ENCODE measurements at regions not wholly inside any gene's neighbourhood (a gene's known extent, or its start where the extent isn't known, plus 50 kb on each side); places are given as distances from the start of the nearest gene placed in this dataset.

- ChIA-PET POLR2A (ENCODE audit: low non-redundant PET) (no interaction called here), CTCF (interaction anchor here (0.5 kb wide), 1 partner anchor 14 kb away, joined by 8 read pairs; no protein-coding TSS in a partner anchor)
Measured at GRCh38 chr10:94235461-94235860, 127.3 kb downstream of the NOC3L start.

GRCh38 chr10:94238006-94238617 lies 124.6 kb downstream of the NOC3L start:
- ChIA-PET POLR2A (ENCODE audit: low non-redundant PET) (no interaction called here), CTCF (no interaction called here)
- no peak for DNase-seq (ENCODE audit: low spot score)
- TF ChIP-seq CTCF (conservative IDR thresholded peaks at IDR 0.05; ENCODE audit: low read depth), result no peak
- H3K27ac ChIP-seq, result no peak overlapping the region

More at GRCh38 chr10:94235461-94235860, 127.3 kb downstream of the NOC3L start:
- no peak overlapping the region for H3K27ac ChIP-seq
- DNase-seq (ENCODE audit: low spot score), result no peak
- TF ChIP-seq CTCF (conservative IDR thresholded peaks at IDR 0.05; ENCODE audit: low read depth), result no peak

GRCh38 chr10:94239696-94240095 lies 123.0 kb downstream of the NOC3L start:
- no peak for TF ChIP-seq CTCF (conservative IDR thresholded peaks at IDR 0.05; ENCODE audit: low read depth)
- ChIA-PET CTCF (interaction anchor here (0.6 kb wide), 1 partner anchor 1200 kb away, joined by 3 read pairs; no protein-coding TSS in a partner anchor), POLR2A (ENCODE audit: low non-redundant PET) (no interaction called here)

GRCh38 chr10:94240491-94240890 lies 122.2 kb downstream of the NOC3L start:
- POLR2A ChIA-PET (ENCODE audit: low non-redundant PET), result no interaction called here
- no peak for TF ChIP-seq CTCF (conservative IDR thresholded peaks at IDR 0.05; ENCODE audit: low read depth)
- H3K27ac ChIP-seq, result no peak overlapping the region
- CTCF ChIA-PET, result no interaction called here
- no peak for DNase-seq (ENCODE audit: low spot score)

More at GRCh38 chr10:94239696-94240095, 123.0 kb downstream of the NOC3L start:
- H3K27ac ChIP-seq, result no peak overlapping the region
- no peak for DNase-seq (ENCODE audit: low spot score)

DNA sequence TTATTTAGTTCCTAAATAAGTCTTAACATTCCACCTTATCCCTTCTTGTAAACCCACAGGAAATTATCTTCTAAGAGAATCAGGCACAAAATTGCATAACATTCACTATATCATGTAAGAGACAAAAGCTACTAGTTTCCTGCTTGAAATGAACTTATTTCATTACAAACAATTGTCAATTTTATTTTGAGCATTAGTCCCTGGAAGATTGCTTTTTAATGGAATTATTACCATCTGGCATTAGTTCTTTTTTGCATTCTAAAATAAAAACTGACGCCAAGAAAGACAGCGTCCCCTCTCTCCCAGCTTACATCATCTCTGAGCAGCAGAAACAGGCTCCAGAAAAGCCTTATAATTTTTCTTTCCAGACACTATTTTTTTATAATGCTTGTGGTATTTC lies 121.8 kb downstream of the NOC3L start:
- H3K27ac ChIP-seq, result no peak overlapping the region
- ChIA-PET CTCF (no interaction called here), POLR2A (ENCODE audit: low non-redundant PET) (no interaction called here)
- no peak for TF ChIP-seq CTCF (conservative IDR thresholded peaks at IDR 0.05; ENCODE audit: low read depth)
- DNase-seq (ENCODE audit: low spot score), result no peak

DNA sequence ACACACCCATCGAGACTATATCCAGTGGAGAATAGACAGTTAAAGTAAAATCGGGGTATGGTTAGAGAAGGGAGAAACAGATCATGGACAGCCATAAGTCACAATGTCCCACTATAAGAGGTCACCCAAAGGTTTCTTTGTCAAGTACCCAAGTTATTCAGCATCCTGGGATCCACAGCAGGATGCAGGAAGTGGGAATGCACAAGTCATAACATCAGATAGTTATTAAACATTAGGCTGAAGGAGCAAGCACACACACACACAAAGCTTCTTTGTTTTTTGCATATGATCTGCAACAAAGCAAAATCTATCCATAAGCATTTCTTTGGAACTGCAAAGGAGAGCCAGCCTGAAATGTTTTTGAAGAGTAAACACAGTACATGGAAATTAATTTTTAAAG lies 111.6 kb downstream of the NOC3L start:
- DNase-seq (ENCODE audit: low spot score), result no peak
- no peak overlapping the region for H3K27ac ChIP-seq
- CTCF ChIA-PET, result interaction anchor here (0.6 kb wide), 2 partner anchors 19 to 506 kb away, joined by 3 read pairs; no protein-coding TSS in a partner anchor
- no peak for TF ChIP-seq CTCF (conservative IDR thresholded peaks at IDR 0.05; ENCODE audit: low read depth)
- POLR2A ChIA-PET (ENCODE audit: low non-redundant PET), result no interaction called here

All from RWPE1 (cell line).